OCI-LY7 (cell line): ENCODE measurements at regions not wholly inside any gene's neighbourhood (a gene's known extent, or its start where the extent isn't known, plus 50 kb on each side); places are given as distances from the start of the nearest gene placed in this dataset.

Experiments used
- BruUV-seq: library from RNA; stranded (reverse); fragments of 400-500 nt; replicated peaks from 2 replicates; lab custom pipeline; 2021; lab: Mats Ljungman, UMichigan
- CTCF ChIA-PET: fragments of 300-600 bp; sonication (Branson Sonifier 250); formaldehyde crosslinking; loops from one replicate; lab custom pipeline; 2022; ENCODE audit warnings: antibody characterized with exemption; ENCODE audit not compliant: unreplicated experiment; lab: Charles Lee
- POLR2A ChIA-PET: fragments of 300-600 bp; sonication (Branson Sonifier 250); formaldehyde crosslinking; loops from one replicate; lab custom pipeline; 2022; ENCODE audit warnings: antibody characterized with exemption; lab: Charles Lee
- DNase-seq: peaks from one replicate; pipeline ENCODE4 v3.0.0-alpha.2; 2015; ENCODE audit warnings: low spot score
- H2AFZ ChIP-seq: fragments of 200-600 bp; sonication (generic), shearing (Covaris generic); 2 replicates; pipeline ENCODE4 v1.6.1; 2014; ENCODE audit warnings: mild to moderate bottlenecking, antibody characterized with exemption, low read length, moderate library complexity
- H3K27ac ChIP-seq: fragments of 200-600 bp; sonication (generic); 2 replicates; pipeline ENCODE4 v1.5.1; 2014; ENCODE audit warnings: mixed run types, low read depth, mild to moderate bottlenecking, moderate library complexity, low read length, inconsistent platforms; ENCODE audit not compliant: poor library complexity, severe bottlenecking
- H3K36me3 ChIP-seq: fragments of 200-600 bp; sonication (generic); 2 replicates; pipeline ENCODE4 v1.6.1; 2014; ENCODE audit warnings: mild to moderate bottlenecking, antibody characterized with exemption, low read length, moderate library complexity, mixed read lengths; ENCODE audit not compliant: insufficient read depth
- H3K4me1 ChIP-seq: fragments of 200-600 bp; sonication (generic); 2 replicates; pipeline ENCODE4 v1.5.1; 2014; ENCODE audit warnings: mild to moderate bottlenecking, low read length; ENCODE audit not compliant: insufficient read depth, poor library complexity, severe bottlenecking
- H3K4me2 ChIP-seq: fragments of 200-600 bp; sonication (generic); 2 replicates; pipeline ENCODE4 v1.6.1; 2014; ENCODE audit warnings: mild to moderate bottlenecking, low read length
- H3K4me3 ChIP-seq: fragments of 200-600 bp; sonication (generic); 2 replicates; pipeline ENCODE4 v1.5.1; 2014; ENCODE audit warnings: mild to moderate bottlenecking, low read depth, low read length; ENCODE audit not compliant: poor library complexity, severe bottlenecking
- H3K79me2 ChIP-seq: fragments of 200-600 bp; sonication (generic); 2 replicates; pipeline ENCODE4 v1.6.1; 2016; ENCODE audit warnings: low read depth, mild to moderate bottlenecking, low read length, moderate library complexity, mixed read lengths; ENCODE audit not compliant: insufficient read depth
- H3K9me2 ChIP-seq: fragments of 200-600 bp; sonication (generic); 2 replicates; pipeline ENCODE4 v1.6.1; 2016; ENCODE audit warnings: mild to moderate bottlenecking, low read length, mixed read lengths; ENCODE audit not compliant: insufficient read depth
- H3K9me3 ChIP-seq: fragments of 200-600 bp; sonication (generic); 2 replicates; pipeline ENCODE4 v1.6.1; 2014; ENCODE audit warnings: mild to moderate bottlenecking, mixed run types, low read length, mixed read lengths
- H4K20me1 ChIP-seq: fragments of 200-600 bp; sonication (generic); 2 replicates; pipeline ENCODE4 v1.6.1; 2014; ENCODE audit warnings: mild to moderate bottlenecking, antibody characterized with exemption, low read length, moderate library complexity, mixed read lengths; ENCODE audit not compliant: insufficient read depth
- EZH2phosphoT487 ChIP-seq: fragments of 200-600 bp; sonication (generic); IDR thresholded peaks from 2 replicates; pipeline ENCODE4 v1.6.1; 2018; ENCODE audit warnings: low read depth, borderline replicate concordance, mild to moderate bottlenecking, mixed run types, antibody characterized with exemption, low read length, moderate library complexity, mixed read lengths
- intact Hi-C: fragments of 100-400 bp; cut with micrococcal nuclease; formaldehyde crosslinking; loops from one replicate; pipeline ENCODE4 v1.10.0; 2022; ENCODE audit not compliant: unreplicated experiment
- TF ChIP-seq, protein P1 (sequence below): fragments of 200-600 bp; sonication (generic); conservative IDR thresholded peaks from 2 replicates; pipeline ENCODE4 v1.5.1; 2014; ENCODE audit warnings: mild to moderate bottlenecking, antibody characterized with exemption, low read length, moderate library complexity, mixed read lengths

- no peaks in the 10 kb centered on the region for H3K9me3 ChIP-seq
- no peak for TF ChIP-seq EZH2phosphoT487
- TF ChIP-seq, protein P1, sequence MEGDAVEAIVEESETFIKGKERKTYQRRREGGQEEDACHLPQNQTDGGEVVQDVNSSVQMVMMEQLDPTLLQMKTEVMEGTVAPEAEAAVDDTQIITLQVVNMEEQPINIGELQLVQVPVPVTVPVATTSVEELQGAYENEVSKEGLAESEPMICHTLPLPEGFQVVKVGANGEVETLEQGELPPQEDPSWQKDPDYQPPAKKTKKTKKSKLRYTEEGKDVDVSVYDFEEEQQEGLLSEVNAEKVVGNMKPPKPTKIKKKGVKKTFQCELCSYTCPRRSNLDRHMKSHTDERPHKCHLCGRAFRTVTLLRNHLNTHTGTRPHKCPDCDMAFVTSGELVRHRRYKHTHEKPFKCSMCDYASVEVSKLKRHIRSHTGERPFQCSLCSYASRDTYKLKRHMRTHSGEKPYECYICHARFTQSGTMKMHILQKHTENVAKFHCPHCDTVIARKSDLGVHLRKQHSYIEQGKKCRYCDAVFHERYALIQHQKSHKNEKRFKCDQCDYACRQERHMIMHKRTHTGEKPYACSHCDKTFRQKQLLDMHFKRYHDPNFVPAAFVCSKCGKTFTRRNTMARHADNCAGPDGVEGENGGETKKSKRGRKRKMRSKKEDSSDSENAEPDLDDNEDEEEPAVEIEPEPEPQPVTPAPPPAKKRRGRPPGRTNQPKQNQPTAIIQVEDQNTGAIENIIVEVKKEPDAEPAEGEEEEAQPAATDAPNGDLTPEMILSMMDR: no peak
- intact Hi-C loops: no loop called here
- BruUV-seq: no TSS peak
- H3K79me2 ChIP-seq: no peaks in the 10 kb centered on the region
- H3K27ac ChIP-seq: no peak overlapping the region
- no peak overlapping the region for H2AFZ ChIP-seq
- H3K4me2 ChIP-seq: no peak overlapping the region
- H3K4me1 ChIP-seq: no peaks in the 10 kb centered on the region
- H4K20me1 ChIP-seq: no peaks in the 10 kb centered on the region
- ChIA-PET POLR2A (no interaction called here), CTCF (no interaction called here)
- no peaks in the 10 kb centered on the region for H3K9me2 ChIP-seq
- DNase-seq: no peak
- H3K36me3 ChIP-seq: no peaks in the 10 kb centered on the region
- H3K4me3 ChIP-seq: no peak overlapping the region
Measured at GRCh38 chr11:98036810-98037209, 983.9 kb upstream of the CNTN5 start.

- Histone ChIP-seq H3K27ac (no peak overlapping the region), H3K9me2 (no peaks in the 10 kb centered on the region), H3K4me2 (no peak overlapping the region), H3K36me3 (no peaks in the 10 kb centered on the region), H4K20me1 (no peaks in the 10 kb centered on the region), H3K9me3 (no peaks in the 10 kb centered on the region), H3K4me3 (no peak overlapping the region), H3K79me2 (no peaks in the 10 kb centered on the region), H3K4me1 (no peaks in the 10 kb centered on the region), H2AFZ (no peak overlapping the region)
- no TSS peak for BruUV-seq
- intact Hi-C loops: no loop called here
- DNase-seq: no peak
- ChIA-PET POLR2A (no interaction called here), CTCF (no interaction called here)
- TF ChIP-seq, protein P1: no peak
- TF ChIP-seq EZH2phosphoT487: no peak
Measured at GRCh38 chr11:98040061-98040808, 980.5 kb upstream of the CNTN5 start.

DNA sequence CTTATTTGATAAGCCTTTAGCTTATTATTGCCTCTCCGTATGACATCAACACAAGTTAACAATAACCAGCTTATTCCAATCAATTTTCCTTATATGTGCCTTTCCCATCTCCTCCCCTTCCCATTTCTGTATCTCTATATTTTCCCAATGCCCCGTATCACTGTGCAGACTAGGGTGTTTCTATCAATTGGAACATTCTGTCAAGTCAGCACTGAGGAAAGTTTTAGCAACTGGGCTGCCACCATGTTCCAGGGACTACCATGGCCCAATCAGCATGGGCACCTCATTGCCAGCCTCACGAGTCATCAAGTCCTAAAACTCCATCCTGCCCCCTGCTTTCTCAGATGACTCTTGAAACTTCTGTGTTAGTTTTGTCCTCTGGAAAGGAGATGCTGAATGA, 973.1 kb upstream of the CNTN5 start:
- Histone ChIP-seq H3K36me3 (no peaks in the 10 kb centered on the region), H3K4me3 (no peak overlapping the region), H3K4me1 (no peaks in the 10 kb centered on the region), H4K20me1 (no peaks in the 10 kb centered on the region), H3K4me2 (no peak overlapping the region), H3K9me2 (no peaks in the 10 kb centered on the region), H3K9me3 (0 out of 2 replicates have a peak, but pooled peaks cover 5% of the 10 kb centered on the region), H2AFZ (no peak overlapping the region), H3K27ac (no peak overlapping the region), H3K79me2 (no peaks in the 10 kb centered on the region)
- TF ChIP-seq EZH2phosphoT487: no peak
- TF ChIP-seq, protein P1: no peak
- BruUV-seq: no TSS peak
- intact Hi-C loops: no loop called here
- CTCF ChIA-PET: no interaction called here
- POLR2A ChIA-PET: no interaction called here
- no peak for DNase-seq
